ENCODE measurements at regions not wholly inside any gene's neighbourhood (a gene's known extent, or its start where the extent isn't known, plus 50 kb on each side); places are given as distances from the start of the nearest gene placed in this dataset.
A peak's percentile ranks its signal among the peaks of the same experiment; 100 is the strongest.

DNA sequence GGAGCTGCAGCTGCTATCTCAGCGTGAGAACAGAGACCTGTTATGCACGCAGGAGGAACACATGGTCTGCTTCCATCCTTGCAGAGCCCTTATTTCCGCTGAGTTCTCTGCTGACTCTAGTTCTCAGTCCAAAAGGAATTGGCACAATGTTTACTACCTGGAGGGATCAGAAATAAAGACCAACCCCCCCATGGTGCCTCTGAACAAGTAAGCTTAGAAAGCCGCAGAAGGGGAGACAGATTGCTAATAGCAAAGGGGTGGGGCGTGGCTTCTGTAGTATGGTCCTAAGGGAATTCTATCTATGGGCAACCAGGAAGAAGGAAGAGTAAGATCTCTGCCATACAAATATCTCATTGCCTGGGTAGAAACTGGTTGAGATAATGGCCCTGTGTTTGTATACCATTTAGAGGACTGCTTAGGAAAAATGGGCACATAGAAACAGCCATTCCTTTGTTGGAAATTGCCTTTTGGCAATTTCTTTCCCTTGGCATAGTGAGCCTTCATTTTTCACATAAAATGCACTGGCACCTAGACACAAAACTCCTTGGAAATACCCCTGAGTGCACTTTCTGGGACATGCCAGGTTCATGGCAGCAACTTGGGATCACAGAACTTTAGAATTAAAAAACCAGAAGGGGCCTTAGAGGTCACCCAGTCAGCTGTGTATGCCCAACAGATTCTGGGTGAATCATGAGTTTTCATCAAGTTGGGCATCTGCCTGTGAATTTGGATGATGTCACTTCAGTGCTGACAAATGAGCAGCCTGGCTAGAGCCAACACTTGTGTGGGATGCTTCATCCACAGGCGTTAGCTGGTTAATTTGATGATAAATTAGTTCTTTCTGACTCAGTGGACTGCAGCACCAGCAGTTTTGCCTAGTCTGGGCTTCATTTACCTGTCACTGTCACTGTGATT is 57.4 kb upstream of the STXBP5L start:
- Histone ChIP-seq H3K4me1 (ENCODE audit: insufficient read depth, poor library complexity, severe bottlenecking) (no peaks in the 10 kb centered on the region), H3K27ac (ENCODE audit: poor library complexity, severe bottlenecking) (no peak overlapping the region), H3K9me3 (ENCODE audit: severe bottlenecking) (no peaks in the 10 kb centered on the region), H3K36me3 (ENCODE audit: low read depth) (no peaks in the 10 kb centered on the region), H3K27me3 (ENCODE audit: insufficient read depth, poor library complexity, severe bottlenecking) (no peaks in the 10 kb centered on the region), H3K4me3 (ENCODE audit: severe bottlenecking) (no peak overlapping the region)
- TF ChIP-seq, protein P1, sequence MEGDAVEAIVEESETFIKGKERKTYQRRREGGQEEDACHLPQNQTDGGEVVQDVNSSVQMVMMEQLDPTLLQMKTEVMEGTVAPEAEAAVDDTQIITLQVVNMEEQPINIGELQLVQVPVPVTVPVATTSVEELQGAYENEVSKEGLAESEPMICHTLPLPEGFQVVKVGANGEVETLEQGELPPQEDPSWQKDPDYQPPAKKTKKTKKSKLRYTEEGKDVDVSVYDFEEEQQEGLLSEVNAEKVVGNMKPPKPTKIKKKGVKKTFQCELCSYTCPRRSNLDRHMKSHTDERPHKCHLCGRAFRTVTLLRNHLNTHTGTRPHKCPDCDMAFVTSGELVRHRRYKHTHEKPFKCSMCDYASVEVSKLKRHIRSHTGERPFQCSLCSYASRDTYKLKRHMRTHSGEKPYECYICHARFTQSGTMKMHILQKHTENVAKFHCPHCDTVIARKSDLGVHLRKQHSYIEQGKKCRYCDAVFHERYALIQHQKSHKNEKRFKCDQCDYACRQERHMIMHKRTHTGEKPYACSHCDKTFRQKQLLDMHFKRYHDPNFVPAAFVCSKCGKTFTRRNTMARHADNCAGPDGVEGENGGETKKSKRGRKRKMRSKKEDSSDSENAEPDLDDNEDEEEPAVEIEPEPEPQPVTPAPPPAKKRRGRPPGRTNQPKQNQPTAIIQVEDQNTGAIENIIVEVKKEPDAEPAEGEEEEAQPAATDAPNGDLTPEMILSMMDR (IDR thresholded peaks at IDR 0.05; ENCODE audit: poor library complexity, severe bottlenecking), result no peak
- DNase-seq (ENCODE audit: low spot score) (no peak), ATAC-seq (ENCODE audit: low read depth) (no peak)

DNA sequence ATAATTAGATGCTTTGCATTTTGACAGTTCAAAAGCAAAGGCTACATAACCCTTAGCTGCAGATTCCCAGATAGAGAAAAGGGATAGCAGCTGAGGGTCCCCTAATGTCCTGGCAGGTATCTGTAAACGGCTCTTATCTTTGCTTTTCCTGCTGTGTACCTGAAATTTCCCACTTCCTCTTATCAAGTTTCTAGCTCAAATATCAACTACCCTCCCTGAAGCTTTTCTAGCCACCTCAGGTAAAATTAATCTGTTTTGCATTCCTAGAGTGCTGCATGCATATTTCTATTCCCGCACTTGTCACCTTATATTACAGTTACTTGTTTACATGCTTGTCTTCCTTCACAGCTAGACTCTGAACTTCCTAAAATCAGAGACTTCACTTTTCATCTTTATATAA is 55.6 kb upstream of the STXBP5L start:
- TF ChIP-seq, protein P1 (IDR thresholded peaks at IDR 0.05; ENCODE audit: poor library complexity, severe bottlenecking), result no peak
- Histone ChIP-seq H3K27me3 (ENCODE audit: insufficient read depth, poor library complexity, severe bottlenecking) (no peaks in the 10 kb centered on the region), H3K4me1 (ENCODE audit: insufficient read depth, poor library complexity, severe bottlenecking) (no peaks in the 10 kb centered on the region), H3K27ac (ENCODE audit: poor library complexity, severe bottlenecking) (no peak overlapping the region), H3K4me3 (ENCODE audit: severe bottlenecking) (no peak overlapping the region), H3K36me3 (ENCODE audit: low read depth) (no peaks in the 10 kb centered on the region), H3K9me3 (ENCODE audit: severe bottlenecking) (no peaks in the 10 kb centered on the region)
- ATAC-seq (ENCODE audit: low read depth) (no peak), DNase-seq (ENCODE audit: low spot score) (no peak)

DNA sequence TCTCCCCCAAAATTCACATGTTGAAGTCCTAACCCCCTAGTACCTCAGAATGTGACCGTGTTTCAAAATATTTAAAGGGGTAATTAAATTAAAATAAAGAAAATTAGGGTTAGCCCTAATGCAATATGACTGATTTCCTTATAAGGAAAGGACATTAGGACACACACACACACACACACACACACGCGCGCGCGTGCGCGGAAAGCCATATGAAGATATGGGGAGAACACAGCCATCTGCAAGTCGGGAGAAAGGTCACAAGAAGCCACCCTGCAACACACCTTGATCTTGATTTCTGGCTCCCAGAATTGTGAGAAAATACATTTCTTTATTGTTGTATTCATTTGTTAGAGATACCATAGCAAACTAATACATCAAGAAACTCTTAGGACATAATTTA is 54.6 kb upstream of the STXBP5L start:
- Histone ChIP-seq H3K27me3 (ENCODE audit: insufficient read depth, poor library complexity, severe bottlenecking) (no peaks in the 10 kb centered on the region), H3K4me1 (ENCODE audit: insufficient read depth, poor library complexity, severe bottlenecking) (no peaks in the 10 kb centered on the region), H3K36me3 (ENCODE audit: low read depth) (no peaks in the 10 kb centered on the region), H3K9me3 (ENCODE audit: severe bottlenecking) (no peaks in the 10 kb centered on the region), H3K4me3 (ENCODE audit: severe bottlenecking) (no peak overlapping the region), H3K27ac (ENCODE audit: poor library complexity, severe bottlenecking) (no peak overlapping the region)
- no peak for DNase-seq (ENCODE audit: low spot score)
- TF ChIP-seq, protein P1 (IDR thresholded peaks at IDR 0.05; ENCODE audit: poor library complexity, severe bottlenecking), result no peak
- ATAC-seq (ENCODE audit: low read depth), result no peak

DNA sequence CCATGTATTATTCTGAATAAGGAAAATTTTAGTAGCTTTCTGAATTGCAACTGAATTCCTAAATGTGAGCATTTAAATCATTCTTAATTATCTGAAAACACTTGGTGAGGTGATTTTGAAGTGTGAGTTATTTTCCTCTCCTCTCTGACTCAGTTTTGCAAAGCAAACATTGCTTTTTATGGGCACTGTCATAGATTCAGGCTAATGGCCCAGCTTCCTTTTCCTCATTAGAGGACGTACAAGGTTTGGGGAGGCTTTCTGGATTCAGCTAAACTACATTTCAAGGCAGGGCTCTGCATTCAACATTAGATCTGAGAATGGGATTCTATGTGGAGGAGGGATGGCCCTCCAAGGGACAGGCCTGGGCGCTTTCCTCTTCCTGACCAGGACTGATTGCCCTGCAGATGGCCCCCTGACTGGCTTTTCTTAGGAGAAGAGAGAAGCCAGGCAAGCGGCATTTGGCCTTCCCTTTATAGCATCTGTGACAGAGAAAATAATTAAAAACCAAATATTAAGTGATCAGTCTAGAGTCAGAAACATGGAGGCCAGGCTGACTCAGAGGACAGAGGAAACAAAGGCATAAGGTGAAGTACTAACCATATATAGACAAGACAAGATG is 53.0 kb upstream of the STXBP5L start:
- H3K4me1 ChIP-seq (ENCODE audit: insufficient read depth, poor library complexity, severe bottlenecking), result no peaks in the 10 kb centered on the region
- H3K36me3 ChIP-seq (ENCODE audit: low read depth), result no peaks in the 10 kb centered on the region
- TF ChIP-seq, protein P1 (IDR thresholded peaks at IDR 0.05; ENCODE audit: poor library complexity, severe bottlenecking), result no peak
- ATAC-seq (ENCODE audit: low read depth) (peak; percentile 43; the same call in 1 of the 3 replicates), DNase-seq (ENCODE audit: low spot score) (no peak)
- H3K4me3 ChIP-seq (ENCODE audit: severe bottlenecking), result no peak overlapping the region
- H3K27ac ChIP-seq (ENCODE audit: poor library complexity, severe bottlenecking), result no peak overlapping the region
- H3K27me3 ChIP-seq (ENCODE audit: insufficient read depth, poor library complexity, severe bottlenecking), result no peaks in the 10 kb centered on the region
- H3K9me3 ChIP-seq (ENCODE audit: severe bottlenecking), result no peaks in the 10 kb centered on the region

Data from RWPE2 (cell line).